GM12872 (cell line): ENCODE measurements at regions not wholly inside any gene's neighbourhood (a gene's known extent, or its start where the extent isn't known, plus 50 kb on each side); places are given as distances from the start of the nearest gene placed in this dataset.

Experiments used
- TF ChIP-seq, protein P1 (sequence below): IDR thresholded peaks from 3 replicates; pipeline ENCODE4 v1.5.1; 2011; ENCODE audit warnings: low read depth, mild to moderate bottlenecking, low read length, moderate library complexity; ENCODE audit not compliant: insufficient read depth

DNA sequence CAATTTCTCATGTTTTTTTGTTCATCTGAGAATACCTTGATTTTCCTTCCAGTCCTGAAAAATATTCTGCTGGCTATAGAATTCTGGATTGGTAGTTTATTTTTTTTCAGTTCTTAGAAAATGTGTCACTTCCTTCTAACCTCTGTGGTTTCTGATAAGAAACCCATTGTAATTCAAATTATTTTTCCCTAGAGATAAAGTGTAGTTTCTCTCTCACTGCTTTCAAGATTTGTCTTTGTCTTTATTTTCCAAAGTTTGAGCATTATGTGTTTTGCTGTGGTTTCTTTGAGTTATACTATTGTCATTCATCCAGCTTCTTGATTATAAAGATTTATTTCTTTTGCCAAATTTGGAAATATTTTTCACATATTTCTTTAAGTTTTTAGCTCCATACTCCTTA is 324.0 kb upstream of the SPRY2 start:
- TF ChIP-seq, protein P1, sequence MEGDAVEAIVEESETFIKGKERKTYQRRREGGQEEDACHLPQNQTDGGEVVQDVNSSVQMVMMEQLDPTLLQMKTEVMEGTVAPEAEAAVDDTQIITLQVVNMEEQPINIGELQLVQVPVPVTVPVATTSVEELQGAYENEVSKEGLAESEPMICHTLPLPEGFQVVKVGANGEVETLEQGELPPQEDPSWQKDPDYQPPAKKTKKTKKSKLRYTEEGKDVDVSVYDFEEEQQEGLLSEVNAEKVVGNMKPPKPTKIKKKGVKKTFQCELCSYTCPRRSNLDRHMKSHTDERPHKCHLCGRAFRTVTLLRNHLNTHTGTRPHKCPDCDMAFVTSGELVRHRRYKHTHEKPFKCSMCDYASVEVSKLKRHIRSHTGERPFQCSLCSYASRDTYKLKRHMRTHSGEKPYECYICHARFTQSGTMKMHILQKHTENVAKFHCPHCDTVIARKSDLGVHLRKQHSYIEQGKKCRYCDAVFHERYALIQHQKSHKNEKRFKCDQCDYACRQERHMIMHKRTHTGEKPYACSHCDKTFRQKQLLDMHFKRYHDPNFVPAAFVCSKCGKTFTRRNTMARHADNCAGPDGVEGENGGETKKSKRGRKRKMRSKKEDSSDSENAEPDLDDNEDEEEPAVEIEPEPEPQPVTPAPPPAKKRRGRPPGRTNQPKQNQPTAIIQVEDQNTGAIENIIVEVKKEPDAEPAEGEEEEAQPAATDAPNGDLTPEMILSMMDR, result no peak

DNA sequence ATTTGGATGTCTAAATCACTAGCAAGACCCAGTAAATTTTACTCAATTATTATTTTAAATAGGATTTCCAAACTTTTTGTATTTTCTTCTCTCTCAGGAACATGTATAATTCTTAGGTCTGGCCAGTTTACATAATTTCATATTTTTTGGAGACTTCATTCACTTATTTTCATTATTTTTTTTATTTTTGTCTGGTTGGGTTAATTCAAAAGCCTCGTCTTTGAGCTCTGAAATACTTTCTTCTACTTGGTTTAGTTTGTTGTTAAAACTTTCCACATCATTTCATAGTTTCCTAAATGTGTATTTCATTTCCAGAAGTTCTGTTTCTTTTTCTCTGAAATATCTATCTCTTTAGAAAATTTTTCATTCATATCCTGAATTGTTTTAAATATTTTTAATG is 322.9 kb upstream of the SPRY2 start:
- TF ChIP-seq, protein P1, result no peak

DNA sequence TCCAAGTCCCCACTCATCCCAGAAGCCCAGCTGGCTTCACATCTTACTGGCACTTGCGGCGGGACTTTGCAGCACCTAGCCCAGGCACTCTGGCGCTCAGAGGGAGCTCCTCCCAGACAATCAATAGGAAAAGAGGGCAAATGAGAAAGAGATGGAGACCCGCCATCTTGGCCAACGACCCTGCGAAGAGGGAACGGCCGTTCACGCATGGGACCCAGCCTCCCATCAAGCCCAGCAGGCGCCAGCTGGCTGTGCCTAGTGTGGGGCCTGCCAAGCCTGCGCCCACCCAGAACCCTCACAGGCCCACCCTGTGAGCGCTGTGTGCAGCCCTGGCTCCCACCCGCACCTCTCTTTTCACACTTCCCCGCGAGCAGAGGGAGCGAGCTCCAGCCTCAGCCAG is 317.8 kb upstream of the SPRY2 start:
- TF ChIP-seq, protein P1, result no peak

DNA sequence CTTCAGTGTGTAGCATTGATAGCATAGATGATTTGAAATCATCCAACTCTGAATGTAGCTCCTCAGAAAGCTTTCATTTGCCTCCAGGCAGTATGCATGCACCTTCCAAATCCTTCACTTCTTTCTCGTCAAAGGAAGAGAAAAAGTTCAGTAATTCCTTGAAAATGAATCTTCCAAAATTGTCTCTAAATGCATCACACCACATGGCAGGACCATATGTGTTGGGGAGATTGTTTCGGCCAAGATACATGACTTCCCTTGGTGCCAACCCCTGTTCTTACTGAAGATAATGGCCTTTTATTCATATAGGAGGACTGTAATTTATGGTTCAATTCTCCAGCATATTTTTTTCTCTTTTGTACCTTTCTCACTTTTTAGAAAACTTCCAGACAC is 315.6 kb upstream of the SPRY2 start:
- TF ChIP-seq, protein P1, result no peak

DNA sequence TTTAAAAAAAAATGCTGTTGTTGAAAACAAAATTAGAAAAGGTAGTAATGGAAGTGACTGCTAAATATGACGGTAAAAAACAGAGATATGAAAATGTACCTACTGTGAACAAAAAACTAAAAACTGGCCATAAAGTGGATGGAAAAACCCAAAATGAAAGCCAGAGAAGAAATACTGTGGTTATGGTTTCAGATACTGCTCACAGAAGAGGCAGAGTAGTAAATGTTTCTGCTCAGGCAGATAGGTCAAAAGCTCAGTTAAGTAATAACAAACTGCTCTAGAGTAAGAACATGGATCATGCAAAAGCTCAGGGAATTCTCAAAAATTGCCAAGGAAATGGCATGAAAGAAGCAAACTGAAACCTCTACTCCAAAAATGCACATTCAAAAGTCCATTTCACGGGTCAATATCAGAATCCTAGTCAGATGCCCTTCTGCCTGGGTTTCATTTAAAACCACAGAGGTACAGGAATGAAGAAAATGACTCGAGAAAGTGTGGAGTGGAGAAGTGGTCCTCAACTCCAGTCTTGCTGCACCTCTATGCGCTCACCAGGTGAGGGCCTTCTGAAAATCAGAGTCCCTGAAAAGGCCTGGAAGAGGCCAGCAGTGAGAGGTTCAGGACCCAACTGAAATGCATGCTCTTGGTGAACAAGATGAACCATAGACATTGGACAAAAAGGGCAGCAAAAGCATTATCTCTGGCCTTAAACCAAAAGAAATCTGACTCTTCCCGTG is 315.0 kb upstream of the SPRY2 start:
- TF ChIP-seq, protein P1, result 0 out of 3 replicates have a peak, but pooled peaks have one; percentile 5

DNA sequence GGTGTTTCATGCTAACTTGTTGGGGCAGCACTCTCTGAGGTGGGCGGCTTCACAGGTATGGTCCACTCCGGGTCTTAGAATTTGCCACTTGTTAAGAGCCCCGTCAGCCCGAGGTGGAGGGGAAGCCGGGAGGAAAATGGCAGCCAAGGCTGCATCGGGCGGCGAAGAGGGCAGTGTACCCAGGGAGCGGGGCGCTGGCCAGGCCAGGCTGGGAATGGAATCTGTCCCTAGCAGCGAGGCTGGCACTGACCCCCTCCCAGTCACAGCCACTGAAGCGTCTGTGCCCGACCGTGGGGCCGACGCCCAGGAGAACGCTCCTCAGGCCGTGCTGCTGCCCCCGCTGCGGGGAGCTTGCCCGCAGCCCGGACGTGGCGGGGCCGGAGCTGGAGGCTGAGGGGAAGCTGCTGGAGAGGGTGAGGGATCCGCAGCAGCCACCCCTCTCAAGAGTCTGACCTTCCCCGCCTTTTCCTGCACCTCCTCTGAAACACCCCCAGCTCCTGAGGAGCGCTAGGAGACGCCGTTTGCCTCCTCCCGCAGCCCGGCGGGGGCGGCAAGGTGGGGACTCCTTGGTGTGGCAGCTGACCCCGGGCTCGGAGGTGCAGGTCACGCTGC is 313.8 kb upstream of the SPRY2 start:
- TF ChIP-seq, protein P1, result no peak

DNA sequence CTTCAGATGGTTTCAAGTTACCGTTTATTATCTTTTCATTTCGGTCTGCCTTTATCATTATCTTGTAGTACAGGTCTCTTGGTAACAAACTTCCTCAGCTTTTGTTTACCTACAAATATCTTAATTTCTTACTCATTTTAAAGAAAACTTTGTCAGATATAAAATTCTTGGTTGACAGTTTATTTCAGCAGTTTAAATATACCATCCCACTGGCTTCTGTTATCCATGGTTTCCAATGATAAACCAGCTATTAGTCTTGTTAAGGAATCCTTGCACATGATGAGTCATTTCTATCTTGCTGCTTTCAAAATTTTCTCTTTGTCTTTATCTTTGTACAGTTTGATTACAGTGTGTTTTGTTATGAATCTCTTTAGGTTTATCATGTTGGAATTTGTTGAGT is 308.3 kb upstream of the SPRY2 start:
- TF ChIP-seq, protein P1, result no peak
